ENCODE measurements at regions not wholly inside any gene's neighbourhood (a gene's known extent, or its start where the extent isn't known, plus 50 kb on each side); places are given as distances from the start of the nearest gene placed in this dataset.

DNA sequence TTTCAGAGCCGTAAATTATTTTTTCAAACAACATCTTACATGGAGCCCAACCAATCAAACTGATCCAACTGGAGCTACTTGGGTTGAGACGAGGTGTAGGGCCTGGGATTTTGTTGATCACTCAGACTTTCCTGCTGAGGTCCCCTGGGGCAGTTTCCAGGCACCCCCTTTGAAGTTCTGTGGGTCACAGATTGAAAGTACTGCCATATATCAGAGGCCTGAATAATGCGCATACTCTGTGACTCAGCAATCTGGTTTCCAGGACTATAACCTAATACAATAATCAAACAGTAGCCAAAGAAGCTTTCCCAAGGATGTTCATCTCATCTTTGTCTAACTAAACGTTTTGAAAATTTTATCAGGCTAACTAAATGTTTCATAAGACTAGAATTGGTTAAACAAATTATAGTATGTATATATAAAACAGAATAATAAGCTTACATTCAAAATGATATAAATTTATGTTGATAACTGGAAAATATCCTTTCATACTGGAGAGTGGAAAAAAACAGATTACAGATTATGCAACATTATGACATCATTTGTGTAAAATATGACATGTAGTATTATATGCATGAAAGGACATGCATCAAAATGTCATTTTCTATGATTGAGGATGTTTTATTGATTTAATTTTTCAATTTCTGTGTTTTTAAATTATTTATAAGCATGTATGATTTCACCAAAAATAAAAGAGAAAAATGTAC is 617.1 kb downstream of the NTRK3 start:
- DNase-seq (ENCODE audit: low read depth in 1 of 2, low spot score in 1 of 2), result no peak
- H3K9me3 ChIP-seq, result no peaks in the 10 kb centered on the region
- H3K4me3 ChIP-seq, result no peak overlapping the region
- H3K4me2 ChIP-seq, result no peak overlapping the region
- POLR2A ChIA-PET, result no interaction called here
- no peak overlapping the region for H3K27ac ChIP-seq
- FAIRE-seq, result no peak
- TF ChIP-seq, protein P1, sequence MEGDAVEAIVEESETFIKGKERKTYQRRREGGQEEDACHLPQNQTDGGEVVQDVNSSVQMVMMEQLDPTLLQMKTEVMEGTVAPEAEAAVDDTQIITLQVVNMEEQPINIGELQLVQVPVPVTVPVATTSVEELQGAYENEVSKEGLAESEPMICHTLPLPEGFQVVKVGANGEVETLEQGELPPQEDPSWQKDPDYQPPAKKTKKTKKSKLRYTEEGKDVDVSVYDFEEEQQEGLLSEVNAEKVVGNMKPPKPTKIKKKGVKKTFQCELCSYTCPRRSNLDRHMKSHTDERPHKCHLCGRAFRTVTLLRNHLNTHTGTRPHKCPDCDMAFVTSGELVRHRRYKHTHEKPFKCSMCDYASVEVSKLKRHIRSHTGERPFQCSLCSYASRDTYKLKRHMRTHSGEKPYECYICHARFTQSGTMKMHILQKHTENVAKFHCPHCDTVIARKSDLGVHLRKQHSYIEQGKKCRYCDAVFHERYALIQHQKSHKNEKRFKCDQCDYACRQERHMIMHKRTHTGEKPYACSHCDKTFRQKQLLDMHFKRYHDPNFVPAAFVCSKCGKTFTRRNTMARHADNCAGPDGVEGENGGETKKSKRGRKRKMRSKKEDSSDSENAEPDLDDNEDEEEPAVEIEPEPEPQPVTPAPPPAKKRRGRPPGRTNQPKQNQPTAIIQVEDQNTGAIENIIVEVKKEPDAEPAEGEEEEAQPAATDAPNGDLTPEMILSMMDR (IDR thresholded peaks at IDR 0.05), result no peak
- TF ChIP-seq SMC3 (IDR thresholded peaks at IDR 0.05), result no peak
- TF ChIP-seq NPAS2 (CRISPR knock-in tag; IDR thresholded peaks at IDR 0.05; ENCODE audit: borderline replicate concordance), result no peak
- no peak for TF ChIP-seq KDM5A (IDR thresholded peaks at IDR 0.05)
- no peak for TF ChIP-seq RCOR1 (IDR thresholded peaks at IDR 0.05; ENCODE audit: low read depth, low read length)
- no peak for TF ChIP-seq JUNB (IDR thresholded peaks at IDR 0.05)
- no peak for TF ChIP-seq CBX2 (IDR thresholded peaks at IDR 0.05; ENCODE audit: borderline replicate concordance, low read depth)
- no peak for TF ChIP-seq RARB (CRISPR knock-in tag; IDR thresholded peaks at IDR 0.05)
- ATAC-seq, result no peak
- H3K4me1 ChIP-seq, result no peaks in the 10 kb centered on the region
- 36% methylated on average over 4 of the region's 4 CpGs for WGBS (ENCODE audit: missing lambda C conversion rate)
- CTCF ChIA-PET, result interaction anchor here (1.1 kb wide), 1 partner anchor 9 kb away, joined by 3 read pairs; no protein-coding TSS in a partner anchor

DNA sequence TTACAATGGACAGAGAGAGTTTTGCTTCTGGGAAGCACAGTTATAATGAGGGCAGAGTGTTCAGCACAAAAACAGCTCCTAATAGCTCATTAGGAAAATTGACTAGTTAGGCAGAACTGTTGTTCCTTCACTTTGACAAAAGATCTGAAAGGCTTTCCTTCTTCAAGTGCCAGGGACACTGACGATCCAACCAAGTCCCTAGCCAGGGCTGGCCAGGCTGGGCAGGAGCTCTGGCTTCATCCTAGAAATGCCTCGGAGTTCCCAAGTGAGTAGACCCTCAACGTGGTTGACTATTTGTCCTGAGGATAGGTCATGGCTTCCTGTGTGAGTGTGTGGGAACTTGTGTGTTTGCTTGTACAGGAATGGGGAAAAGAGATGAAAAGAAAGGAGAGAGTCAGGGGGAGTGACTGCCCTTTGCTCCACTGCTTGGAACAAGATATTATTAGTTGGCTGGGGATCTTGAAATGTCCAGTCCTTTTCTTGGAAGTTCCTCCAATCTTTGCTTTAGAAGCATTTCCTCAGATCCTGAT is 617.9 kb downstream of the NTRK3 start:
- DNase-seq (ENCODE audit: low read depth in 1 of 2, low spot score in 1 of 2), result no peak
- H3K4me2 ChIP-seq, result no peak overlapping the region
- no peak overlapping the region for H3K27ac ChIP-seq
- ATAC-seq, result no peak
- CTCF ChIA-PET, result no interaction called here
- no peak for TF ChIP-seq RCOR1 (IDR thresholded peaks at IDR 0.05; ENCODE audit: low read depth, low read length)
- no peak for TF ChIP-seq RNF2 (IDR thresholded peaks at IDR 0.05; ENCODE audit: borderline replicate concordance, low read depth)
- no peak for TF ChIP-seq EP300 (IDR thresholded peaks at IDR 0.05)
- no peak for TF ChIP-seq GATA3 (IDR thresholded peaks at IDR 0.05; ENCODE audit: borderline replicate concordance)
- no peak for TF ChIP-seq HDAC2 (IDR thresholded peaks at IDR 0.05)
- no peak for TF ChIP-seq NR3C1 (IDR thresholded peaks at IDR 0.05)
- TF ChIP-seq, protein P2, sequence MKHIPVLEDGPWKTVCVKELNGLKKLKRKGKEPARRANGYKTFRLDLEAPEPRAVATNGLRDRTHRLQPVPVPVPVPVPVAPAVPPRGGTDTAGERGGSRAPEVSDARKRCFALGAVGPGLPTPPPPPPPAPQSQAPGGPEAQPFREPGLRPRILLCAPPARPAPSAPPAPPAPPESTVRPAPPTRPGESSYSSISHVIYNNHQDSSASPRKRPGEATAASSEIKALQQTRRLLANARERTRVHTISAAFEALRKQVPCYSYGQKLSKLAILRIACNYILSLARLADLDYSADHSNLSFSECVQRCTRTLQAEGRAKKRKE (CRISPR knock-in tag; IDR thresholded peaks at IDR 0.05; ENCODE audit: low read depth), result no peak
- TF ChIP-seq, protein P3, sequence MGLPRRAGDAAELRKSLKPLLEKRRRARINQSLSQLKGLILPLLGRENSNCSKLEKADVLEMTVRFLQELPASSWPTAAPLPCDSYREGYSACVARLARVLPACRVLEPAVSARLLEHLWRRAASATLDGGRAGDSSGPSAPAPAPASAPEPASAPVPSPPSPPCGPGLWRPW (IDR thresholded peaks at IDR 0.05), result no peak
- TF ChIP-seq FOSL2 (IDR thresholded peaks at IDR 0.05), result no peak
- TF ChIP-seq FOSL2 (CRISPR knock-in tag; IDR thresholded peaks at IDR 0.05), result no peak
- no peak for TF ChIP-seq PHF8 (IDR thresholded peaks at IDR 0.05; ENCODE audit: borderline replicate concordance, low read depth)
- no peak for TF ChIP-seq CBX8 (IDR thresholded peaks at IDR 0.05)
- no peak for TF ChIP-seq MYC (IDR thresholded peaks at IDR 0.05; ENCODE audit: borderline replicate concordance, low read length)
- no peak for TF ChIP-seq FOXS1 (CRISPR knock-in tag; IDR thresholded peaks at IDR 0.05)
- TF ChIP-seq SREBF2 (IDR thresholded peaks at IDR 0.05), result no peak
- TF ChIP-seq EHMT2 (IDR thresholded peaks at IDR 0.05; ENCODE audit: low read depth), result no peak
- TF ChIP-seq, protein P4, sequence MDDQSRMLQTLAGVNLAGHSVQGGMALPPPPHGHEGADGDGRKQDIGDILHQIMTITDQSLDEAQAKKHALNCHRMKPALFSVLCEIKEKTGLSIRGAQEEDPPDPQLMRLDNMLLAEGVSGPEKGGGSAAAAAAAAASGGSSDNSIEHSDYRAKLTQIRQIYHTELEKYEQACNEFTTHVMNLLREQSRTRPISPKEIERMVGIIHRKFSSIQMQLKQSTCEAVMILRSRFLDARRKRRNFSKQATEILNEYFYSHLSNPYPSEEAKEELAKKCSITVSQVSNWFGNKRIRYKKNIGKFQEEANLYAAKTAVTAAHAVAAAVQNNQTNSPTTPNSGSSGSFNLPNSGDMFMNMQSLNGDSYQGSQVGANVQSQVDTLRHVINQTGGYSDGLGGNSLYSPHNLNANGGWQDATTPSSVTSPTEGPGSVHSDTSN (IDR thresholded peaks at IDR 0.05), result no peak
- no peak overlapping the region for H3K4me3 ChIP-seq
- no peaks in the 10 kb centered on the region for H3K4me1 ChIP-seq
- FAIRE-seq, result no peak
- POLR2A ChIA-PET, result no interaction called here
- WGBS (ENCODE audit: missing lambda C conversion rate), result 10% methylated on average over 3 of the region's 3 CpGs
- H3K9me3 ChIP-seq, result no peaks in the 10 kb centered on the region
